HG02798 (cell line): ENCODE measurements at regions not wholly inside any gene's neighbourhood (a gene's known extent, or its start where the extent isn't known, plus 50 kb on each side); places are given as distances from the start of the nearest gene placed in this dataset.
"Not testable (repeated sequence)": the region's sequence is repeated elsewhere in the genome, so short reads cannot be mapped to it uniquely, and the experiment has no call there.

Source experiments
- ATAC-seq: cut with Tn5 transposase; IDR thresholded peaks from one replicate; pipeline ENCODE4 v1.9.1; 2021; ENCODE audit warnings: mild to moderate bottlenecking; ENCODE audit not compliant: unreplicated experiment, poor library complexity

DNA sequence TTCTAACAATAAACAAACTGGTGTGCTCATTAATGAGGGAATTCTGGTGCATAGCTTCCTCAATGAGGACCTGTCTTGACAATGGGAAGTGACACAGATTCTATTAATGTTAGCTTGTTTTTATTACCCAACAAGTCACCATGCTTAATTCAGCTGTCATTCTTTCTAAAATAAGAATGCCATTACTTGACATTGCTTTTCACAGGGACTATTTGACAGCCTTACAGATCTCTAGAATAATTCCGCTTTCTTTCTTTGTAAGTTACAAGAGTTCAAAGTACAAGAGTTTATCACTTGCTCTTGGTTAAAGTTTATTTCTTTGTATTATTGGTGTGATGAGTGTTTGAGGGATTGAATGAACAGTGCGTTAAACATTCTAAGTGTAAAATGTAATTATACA lies 127.0 kb upstream of the COL5A2 start:
- ATAC-seq: no peak

DNA sequence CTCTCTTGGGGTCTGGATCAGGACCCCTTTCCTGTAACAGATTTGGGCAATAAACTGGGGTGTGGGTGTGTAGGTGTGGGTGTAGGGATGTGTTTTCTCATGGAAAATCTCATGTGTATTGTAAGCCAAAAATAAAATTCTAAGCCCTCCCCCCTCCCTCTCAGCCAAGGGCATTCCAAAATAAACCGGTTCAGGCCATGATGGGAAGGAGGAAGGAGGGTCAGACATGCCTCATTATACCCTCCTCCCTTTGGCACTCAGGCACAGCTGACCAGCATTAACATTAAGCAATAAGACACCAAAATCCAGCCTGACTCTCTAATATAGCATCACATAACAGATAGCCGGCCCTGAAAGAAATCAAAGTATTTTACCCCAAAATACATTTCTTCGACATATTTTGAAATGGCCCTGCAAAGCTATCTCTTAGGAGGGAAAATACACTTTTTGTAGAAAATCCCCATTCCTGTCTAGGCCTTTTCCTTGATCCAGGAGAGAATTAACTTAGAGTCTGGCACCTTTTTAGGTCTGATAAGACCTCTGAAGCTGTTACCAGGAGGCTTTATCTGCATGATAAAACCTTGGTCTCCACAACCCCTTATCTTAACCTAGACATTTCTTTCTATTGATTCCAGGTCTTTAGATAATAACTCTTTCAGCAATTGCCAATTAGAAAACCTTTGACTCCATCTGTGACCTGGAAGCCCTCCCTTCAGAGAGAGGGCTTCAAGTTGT lies 128.7 kb upstream of the COL5A2 start:
- ATAC-seq: no peak

DNA sequence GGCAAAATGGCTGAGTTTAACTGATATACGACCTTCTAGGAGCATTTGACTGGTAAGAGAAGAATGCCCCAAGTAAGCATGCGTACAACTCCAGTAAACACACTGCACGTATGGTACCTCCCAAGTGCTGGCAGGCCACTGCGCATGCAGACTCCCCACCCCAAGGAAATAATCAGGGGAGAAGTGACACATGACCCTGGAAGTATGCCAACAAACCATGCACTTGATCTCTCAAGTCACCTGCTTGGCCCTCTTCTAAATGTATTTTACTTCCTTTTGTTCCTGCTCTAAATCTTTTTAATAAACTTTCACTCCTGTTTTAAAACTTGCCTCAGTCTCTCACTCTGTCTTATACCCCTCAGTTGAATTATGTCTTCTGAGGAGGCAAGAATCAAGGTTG lies 129.8 kb upstream of the COL5A2 start:
- ATAC-seq: no peak

DNA sequence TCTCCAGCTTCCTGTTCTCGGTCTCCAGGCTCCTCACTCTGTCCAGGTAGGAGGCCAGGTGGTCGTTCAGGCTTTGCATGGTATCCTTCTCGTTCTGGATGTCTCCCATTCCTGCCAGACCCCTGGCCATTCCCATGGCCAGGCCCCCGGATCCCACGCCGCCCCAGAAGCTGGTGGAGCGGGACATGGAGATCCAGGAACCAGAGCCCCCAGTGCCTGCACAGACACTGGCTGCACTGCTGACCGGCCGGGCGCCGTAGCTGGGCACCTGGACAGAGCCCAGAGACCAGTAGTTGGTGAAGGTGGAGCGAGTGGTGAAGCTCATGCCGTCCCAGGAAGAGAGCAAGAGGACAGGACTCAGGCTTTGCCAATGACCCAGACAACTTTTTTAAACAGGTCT lies 129.1 kb upstream of the WDR75 start:
- ATAC-seq: no peak

DNA sequence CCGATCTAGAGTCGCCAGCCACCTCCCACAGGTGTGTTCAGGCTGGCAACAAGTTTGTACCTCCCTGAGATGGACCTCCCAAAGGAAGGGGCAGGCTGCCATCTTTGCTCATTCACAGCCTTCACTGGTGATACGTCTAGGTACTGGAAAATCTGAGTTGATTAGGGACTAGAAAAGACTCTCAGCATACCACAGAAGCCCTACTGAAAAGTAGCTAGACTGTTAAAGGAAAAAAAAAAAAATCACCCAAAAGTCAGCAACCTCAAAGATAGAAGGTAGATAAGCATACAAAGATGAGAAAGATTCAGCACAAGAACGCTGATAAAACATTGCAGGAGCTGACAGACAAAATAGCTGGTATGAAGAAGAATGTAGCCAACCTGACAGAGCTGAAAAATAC lies 128.6 kb upstream of the WDR75 start:
- no peak for ATAC-seq

DNA sequence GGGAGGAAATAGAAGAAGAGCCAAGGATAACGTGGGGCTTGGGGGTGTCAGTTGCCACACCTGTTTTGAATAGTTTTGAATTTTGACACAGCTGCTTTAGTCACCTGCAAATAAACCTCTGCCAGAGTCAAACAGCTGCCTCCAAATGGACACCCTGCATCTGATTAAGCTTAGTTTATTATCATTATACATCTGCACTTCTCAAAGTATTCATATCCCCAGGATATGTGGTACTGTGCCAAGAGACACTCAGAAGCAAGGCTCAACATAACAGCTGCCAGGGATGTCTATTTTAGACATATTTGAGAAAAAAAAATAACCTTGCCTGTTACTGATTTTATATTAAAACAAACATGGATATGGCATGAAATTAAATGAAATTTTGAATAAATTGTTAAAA lies 122.5 kb upstream of the WDR75 start:
- no peak for ATAC-seq

DNA sequence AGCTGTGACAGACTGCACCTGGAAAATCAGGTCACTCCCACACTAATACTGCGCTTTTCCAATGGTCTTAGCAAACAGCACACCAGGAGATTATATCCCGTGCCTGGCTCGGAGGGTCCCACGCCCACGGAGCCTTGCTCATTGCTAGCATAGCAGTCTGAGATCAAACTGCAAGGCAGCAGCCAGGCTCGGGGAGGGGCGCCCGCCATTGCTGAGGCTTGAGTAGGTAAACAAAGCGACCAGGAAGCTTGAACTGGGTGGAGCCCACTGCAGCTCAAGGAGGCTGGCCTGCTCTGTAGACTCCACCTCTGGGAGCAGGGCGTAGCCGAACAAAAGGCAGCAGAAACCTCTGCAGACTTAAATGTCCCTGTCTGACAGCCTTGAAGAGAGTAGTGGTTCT lies 121.8 kb upstream of the WDR75 start:
- not testable (repeated sequence) for ATAC-seq

DNA sequence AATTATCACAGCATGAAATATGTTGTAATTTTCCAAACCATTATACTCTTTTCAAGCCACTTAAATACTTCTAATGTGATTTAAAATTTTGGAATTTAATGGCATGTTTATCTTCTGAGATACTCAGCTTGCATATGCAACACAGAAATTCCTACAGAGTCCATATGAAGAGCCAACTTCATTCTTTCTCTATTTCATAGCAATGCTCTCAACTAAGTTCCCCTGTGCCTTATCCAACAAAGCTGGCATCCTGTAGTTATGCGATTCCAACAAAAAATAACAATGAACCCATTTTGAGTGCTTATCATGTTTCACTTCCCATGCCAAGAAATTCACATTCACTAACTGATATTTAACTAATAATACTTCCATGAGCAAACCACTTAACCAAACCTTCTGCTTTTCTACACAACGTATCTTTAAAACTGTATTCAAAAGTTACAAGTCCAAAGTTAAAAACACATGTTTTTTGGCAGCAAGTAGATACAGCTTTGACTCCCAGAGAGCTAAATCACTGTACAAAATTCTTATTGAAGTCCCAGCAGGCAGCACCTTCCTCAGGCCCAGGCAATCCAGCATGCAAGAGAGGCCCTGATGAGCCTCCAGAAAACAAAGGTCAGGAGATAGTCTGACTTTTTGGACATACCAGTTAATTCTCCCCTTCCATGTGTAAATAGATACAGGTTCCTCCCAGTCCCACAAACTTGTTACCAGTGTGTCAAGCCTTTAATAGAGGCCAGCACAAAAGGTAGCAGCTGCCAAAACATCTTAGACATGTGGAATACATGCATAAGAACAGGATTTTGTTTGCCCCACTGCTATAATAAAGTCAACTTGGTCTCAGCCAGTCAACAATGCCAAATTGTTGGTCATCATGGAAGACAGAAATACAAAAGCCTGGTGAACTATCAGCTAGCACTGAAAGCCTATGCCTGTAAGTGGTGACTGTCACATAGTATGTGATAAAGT lies 113.1 kb upstream of the WDR75 start:
- ATAC-seq: no peak

DNA sequence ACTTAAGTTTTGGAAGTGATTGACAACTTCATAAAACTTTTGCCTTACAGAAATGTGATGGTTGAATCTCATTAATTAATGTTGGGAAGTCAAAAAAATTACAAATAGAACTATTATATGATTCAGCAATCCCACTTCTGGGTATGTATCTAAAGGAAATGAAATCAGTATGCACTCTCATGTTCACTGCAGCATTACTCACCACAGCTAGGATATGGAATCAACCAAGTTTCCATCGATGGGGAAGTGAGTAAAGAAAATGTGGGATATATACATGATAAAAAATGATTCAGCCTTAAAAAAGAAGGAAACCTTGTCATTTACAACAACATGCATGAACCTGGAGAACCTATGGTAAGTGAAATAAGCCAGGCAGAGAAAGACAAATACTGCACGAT lies 112.4 kb upstream of the WDR75 start:
- no peak for ATAC-seq

DNA sequence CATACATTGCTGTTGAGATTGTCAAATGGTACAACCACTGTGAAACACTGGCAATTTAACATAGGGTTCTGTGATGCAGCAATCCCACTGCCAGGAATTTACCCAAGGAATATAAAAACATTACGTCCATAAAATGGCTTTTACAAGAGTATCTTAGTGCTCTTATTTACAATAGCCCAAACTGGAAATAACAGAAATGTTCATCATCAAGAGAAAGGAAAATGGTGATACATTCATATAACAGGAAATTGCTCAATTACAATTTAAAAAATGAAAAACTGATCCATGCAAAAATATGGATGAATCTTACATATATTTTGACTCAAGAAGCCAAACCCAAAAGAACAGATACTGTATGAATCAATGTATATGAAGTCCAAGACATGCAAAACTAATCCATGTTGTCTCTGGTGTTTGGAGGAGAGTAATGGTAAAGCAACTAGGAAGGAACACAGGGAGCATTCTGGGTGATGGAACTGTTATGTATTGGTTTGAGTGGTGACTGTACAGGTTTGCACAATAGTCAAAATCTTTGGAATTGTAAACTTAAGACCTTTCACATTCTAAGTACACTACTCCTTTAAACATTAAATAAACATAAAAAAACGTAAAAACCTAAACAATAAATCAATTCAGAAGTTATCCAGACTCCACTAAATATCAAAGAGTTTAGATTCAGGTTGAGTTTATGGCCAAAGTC lies 104.8 kb upstream of the WDR75 start:
- no peak for ATAC-seq

DNA sequence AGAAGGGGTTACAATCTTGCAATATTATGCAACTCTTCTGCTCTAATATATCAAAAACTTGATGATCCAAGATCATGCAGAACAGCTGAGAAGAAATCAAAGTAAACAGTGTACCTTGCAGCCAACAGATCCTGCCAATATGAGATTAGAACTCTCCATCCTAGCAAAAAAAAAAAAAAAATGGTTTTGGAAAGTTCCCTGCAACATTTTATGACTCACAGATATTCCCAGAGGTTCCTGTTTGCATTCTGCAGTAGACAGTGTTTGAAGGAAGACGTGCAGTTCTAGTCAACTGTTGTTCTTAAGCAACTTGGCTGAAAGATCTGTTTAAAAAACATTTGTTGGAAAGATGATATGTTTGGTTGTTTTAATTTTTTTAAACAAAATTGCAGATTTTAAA lies 103.6 kb upstream of the WDR75 start:
- no peak for ATAC-seq

DNA sequence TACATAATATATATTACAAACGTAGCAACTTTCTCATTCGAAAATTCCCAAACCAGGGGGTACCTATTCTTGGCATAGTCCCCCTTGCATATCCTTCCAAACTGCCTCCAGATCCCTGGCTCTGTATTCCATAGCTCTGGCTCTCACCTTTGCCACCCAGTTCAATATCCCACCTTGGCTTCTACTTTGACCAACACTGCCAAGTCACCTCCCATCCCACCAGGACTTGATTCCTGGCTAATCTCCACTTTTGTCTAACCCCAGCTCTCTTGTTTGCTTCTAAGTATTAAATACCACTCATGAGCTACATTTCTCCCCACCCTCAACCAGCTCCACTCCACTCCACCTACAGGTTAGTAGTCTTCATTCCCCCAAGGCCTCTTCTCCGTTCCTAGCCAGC lies 103.2 kb upstream of the WDR75 start:
- ATAC-seq: no peak

DNA sequence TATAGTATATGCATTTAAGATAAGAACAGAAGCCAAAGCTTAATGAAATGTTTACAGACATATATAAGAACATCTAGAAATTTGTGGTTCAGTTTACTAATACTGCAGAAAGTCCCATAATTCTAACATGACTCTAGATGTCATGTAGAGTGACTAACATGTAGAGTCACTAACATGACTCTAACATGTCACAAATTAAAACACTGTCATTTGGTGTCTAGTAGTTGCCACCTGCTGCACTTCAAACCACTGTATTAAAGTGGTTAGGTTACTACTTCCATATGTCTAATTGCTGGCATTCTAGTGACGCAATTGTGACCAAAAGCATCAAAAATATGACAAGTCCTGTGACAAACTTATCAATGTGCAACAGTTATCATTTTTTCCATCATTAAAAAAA lies 100.2 kb upstream of the WDR75 start:
- ATAC-seq: no peak

DNA sequence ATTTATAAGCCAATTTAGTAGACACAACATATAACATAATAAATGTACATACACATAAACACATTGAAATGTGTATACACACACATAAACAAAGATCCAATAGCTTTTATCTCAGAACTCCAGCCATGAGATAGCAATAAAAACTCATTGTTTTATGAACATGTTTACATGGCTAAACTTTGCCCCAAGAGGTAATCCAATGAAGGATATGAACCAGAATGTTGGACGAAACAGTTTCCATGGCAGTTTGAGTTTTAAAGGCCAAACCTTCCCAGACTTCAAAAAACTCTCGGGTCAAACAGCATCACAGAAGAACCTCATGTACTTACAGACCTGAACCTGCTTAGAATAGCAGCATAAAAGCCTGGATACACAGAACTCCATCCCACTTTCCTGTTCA lies 97.2 kb upstream of the WDR75 start:
- ATAC-seq: no peak

DNA sequence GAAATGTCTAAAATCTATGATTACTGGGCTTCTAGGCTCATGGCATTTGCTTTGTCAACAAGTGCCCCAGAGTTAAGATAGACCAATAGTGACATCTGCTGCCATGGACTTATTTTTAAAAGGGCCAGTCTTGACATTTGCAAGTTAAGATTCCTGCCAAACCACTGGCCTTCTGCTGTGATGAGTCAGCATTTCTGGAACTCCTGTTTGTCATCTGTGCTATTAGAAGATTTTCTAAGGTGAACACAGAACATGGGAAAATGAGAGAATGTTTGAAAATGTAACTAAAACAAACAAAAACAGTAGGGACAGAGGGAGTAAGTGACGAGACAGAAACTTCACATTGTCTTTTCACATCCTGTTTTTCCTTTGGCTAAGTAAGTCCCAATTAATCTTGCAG lies 93.7 kb upstream of the WDR75 start:
- peak; percentile 80 for ATAC-seq

DNA sequence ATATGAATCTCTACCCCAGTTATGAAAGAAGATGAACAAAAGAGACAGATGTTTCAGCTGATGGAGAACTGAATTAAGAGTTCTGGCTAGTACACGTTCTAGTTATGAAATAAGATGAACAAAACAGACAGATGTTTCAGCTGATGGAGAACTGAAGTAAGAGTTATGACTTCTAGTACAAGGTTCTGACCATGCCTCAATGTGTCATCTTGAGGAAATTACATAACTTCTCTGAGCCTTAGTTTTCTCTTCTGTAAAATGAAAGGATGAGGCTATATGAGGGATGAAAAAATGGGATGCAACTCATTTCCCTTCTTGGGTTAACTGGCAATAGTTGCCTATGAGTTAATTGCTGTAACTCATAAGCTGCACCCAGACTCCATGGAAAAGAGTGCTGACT lies 92.9 kb upstream of the WDR75 start:
- ATAC-seq: no peak

DNA sequence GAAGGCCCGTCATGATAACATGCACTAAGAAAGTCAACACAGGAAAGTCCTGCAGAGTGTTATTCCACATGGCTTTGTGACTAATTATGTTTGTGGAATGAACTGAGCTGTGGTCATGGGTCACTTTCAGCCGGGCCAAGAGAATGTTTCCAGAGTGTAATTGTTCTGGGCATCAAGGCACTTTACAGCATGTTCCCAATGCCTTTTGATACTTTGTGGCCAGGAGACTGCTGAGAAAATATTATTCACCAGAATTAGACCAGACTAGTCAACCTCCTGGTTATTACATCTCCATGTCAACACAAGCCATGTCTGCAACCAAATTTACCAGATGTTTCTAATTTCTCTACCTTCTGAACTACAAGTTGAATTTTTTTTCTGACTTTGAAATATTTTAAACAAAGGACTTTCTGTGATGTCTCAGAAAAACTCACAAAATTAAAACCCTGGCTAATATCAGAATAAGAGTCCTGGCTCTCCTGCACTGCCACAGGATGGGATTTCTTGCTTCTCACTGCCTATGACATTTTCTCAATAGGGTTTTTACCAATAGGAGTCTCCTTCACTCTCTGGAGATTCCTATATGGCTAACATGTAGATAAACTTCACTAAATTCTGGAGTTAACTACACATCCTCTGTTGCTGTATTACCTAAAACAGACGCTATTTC lies 90.6 kb upstream of the WDR75 start:
- ATAC-seq: no peak

DNA sequence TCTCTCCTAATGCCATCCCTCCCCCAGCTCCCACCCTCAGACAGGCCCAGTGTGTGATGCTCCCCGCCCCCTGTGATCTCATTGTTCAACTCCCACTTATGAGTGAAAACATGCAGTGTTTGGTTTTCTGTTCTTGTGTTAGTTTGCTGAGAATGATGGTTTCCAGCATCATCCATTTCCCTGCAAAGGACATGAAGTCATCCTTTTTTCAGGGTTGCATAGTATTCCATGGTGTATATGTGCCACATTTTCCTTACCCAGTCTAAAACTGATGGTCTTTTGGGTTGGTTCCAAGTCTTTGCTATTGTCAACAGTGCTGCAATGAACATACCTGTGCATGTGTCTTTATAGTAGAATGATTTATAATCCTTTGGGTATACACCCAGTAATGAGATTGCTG lies 89.3 kb upstream of the WDR75 start:
- not testable (repeated sequence) for ATAC-seq

DNA sequence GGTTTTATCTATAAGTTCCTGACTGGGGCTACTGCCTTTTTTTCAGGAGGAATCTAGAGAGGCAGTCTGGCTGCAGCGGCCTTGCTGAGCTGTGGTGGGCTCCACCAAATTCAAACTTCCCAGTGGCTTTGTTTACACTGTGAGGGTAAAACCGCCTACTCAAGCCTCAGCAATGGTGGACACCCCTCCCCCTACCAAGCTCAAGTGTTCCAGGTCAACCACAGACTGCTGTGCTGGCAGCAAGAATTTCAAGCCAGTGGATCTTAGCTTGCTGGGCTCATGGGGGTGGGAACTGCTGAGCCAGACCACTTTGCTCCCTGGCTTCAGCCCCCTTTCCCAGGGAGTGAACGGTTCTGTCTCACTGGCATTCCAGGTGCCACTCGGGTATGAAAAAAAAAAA lies 83.9 kb upstream of the WDR75 start:
- not testable (repeated sequence) for ATAC-seq

DNA sequence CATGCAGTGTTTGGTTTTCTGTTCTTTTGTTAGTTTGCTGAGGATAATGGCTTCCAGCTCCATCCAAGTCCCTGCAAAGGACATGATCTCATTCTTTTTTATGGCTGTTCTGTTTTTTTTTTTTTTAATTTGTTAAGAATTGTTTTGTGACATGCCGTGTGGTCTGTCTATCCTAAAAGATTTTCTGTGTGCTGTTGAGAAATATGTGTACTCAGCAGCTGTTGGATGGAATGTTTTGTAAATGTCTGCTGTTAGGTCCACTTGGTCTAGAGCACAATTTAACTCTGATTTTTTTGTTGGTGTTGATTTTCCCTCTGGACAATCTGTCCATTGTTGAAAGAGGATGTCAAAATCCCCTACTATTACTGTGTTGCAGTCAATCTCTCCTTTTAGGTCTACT lies 80.4 kb upstream of the WDR75 start:
- no peak for ATAC-seq

DNA sequence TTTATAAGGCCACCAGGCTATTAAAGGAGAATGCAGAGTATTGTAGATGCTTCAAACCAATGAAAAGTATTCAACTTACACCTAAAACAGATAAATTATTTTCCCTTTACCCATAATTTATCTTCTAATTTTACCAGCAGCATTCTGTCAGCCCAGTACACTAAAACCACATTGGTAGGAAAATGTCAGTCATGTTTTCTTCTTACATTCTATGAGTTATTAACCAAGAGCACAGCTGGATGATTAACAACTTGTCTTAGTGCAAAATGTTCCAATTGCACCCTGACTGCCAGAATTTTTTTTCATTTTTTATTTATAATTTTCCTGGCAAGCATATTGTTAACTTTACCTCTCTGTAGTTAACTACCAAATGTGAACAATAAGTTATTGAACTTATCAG lies 79.0 kb upstream of the WDR75 start:
- no peak for ATAC-seq
